IMR-90 (cell line): ENCODE measurements at regions not wholly inside any gene's neighbourhood (a gene's known extent, or its start where the extent isn't known, plus 50 kb on each side); places are given as distances from the start of the nearest gene placed in this dataset.

Experiments used
- ATAC-seq: fragments of 200-7000 bp; cut with Tn5 transposase; 2 replicates; pipeline ENCODE4 v1.9.1; 2020; ENCODE audit warnings: low read depth, mild to moderate bottlenecking, moderate library complexity
- BruUV-seq: library from RNA; stranded (reverse); fragments of 400-500 nt; replicated peaks from 2 replicates; lab custom pipeline; 2021; lab: Mats Ljungman, UMichigan
- CTCF ChIA-PET: fragments of 300-600 bp; formaldehyde crosslinking; extraction: SDS; loops from one replicate; lab custom pipeline; 2021; ENCODE audit warnings: antibody characterized with exemption; lab: Yijun Ruan, JAX
- POLR2A ChIA-PET: fragments of 300-600 bp; sonication (Branson Sonifier 250); formaldehyde crosslinking; loops from one replicate; lab custom pipeline; 2022; ENCODE audit warnings: antibody characterized with exemption; ENCODE audit not compliant: unreplicated experiment; lab: Charles Lee
- DNase-seq: peaks from one replicate; pipeline ENCODE4 v3.0.0; 2013
- H2AFZ ChIP-seq: replicated peaks from 2 replicates; pipeline ENCODE3; 2013; ENCODE audit warnings: low read length, mild to moderate bottlenecking; ENCODE audit not compliant: poor library complexity
- H2AK5ac ChIP-seq: 2 replicates; pipeline ENCODE4 v1.6.1; 2013; ENCODE audit warnings: low read depth, low read length, inconsistent platforms
- H2AK9ac ChIP-seq: replicated peaks from 2 replicates; pipeline ENCODE3; 2013; ENCODE audit warnings: mild to moderate bottlenecking, low read depth, low read length, moderate library complexity; ENCODE audit not compliant: poor library complexity
- H2BK120ac ChIP-seq: 2 replicates; pipeline ENCODE4 v1.6.1; 2013; ENCODE audit warnings: low read depth, low read length, inconsistent platforms
- H2BK15ac ChIP-seq: 3 replicates; pipeline ENCODE4 v1.6.1; 2013; ENCODE audit warnings: low read depth, low read length, inconsistent platforms
- H2BK20ac ChIP-seq: 2 replicates; pipeline ENCODE4 v1.6.1; 2013; ENCODE audit warnings: low read depth, mild to moderate bottlenecking, inconsistent platforms, low read length, moderate library complexity
- H2BK5ac ChIP-seq: 2 replicates; pipeline ENCODE4 v1.6.1; 2013; ENCODE audit warnings: mild to moderate bottlenecking, low read depth, low read length, inconsistent platforms; ENCODE audit not compliant: poor library complexity, severe bottlenecking
- H3K14ac ChIP-seq: replicated peaks from 2 replicates; pipeline ENCODE4 v1.6.1; 2013; ENCODE audit warnings: low read depth, low read length, inconsistent platforms
- H3K18ac ChIP-seq: 2 replicates; pipeline ENCODE4 v1.6.1; 2013; ENCODE audit warnings: low read depth, low read length, control low read depth
- H3K23ac ChIP-seq: 2 replicates; pipeline ENCODE4 v1.6.1; 2013; ENCODE audit warnings: low read depth, low read length, inconsistent platforms
- H3K27ac ChIP-seq: 2 replicates; pipeline ENCODE4 v1.5.1; 2013; ENCODE audit warnings: mild to moderate bottlenecking, control low read depth, low read length; ENCODE audit not compliant: insufficient read depth
- H3K27me3 ChIP-seq: 2 replicates; pipeline ENCODE4 v1.6.1; 2013; ENCODE audit warnings: low read length; ENCODE audit not compliant: control insufficient read depth, insufficient read depth
- H3K36me3 ChIP-seq: 2 replicates; pipeline ENCODE4 v1.6.1; 2013; ENCODE audit warnings: low read length, mixed read lengths; ENCODE audit not compliant: control insufficient read depth, insufficient read depth
- H3K4ac ChIP-seq: 2 replicates; pipeline ENCODE4 v1.6.1; 2013; ENCODE audit warnings: low read depth, low read length, inconsistent platforms
- H3K4me1 ChIP-seq: 2 replicates; pipeline ENCODE4 v1.6.1; 2013; ENCODE audit warnings: low read length, mixed read lengths; ENCODE audit not compliant: control insufficient read depth, insufficient read depth
- H3K4me2 ChIP-seq: 2 replicates; pipeline ENCODE4 v1.6.1; 2013; ENCODE audit warnings: low read depth, mild to moderate bottlenecking, control low read depth, low read length, moderate library complexity
- H3K4me3 ChIP-seq: 2 replicates; pipeline ENCODE4 v1.5.1; 2013; ENCODE audit warnings: low read depth, mild to moderate bottlenecking, control low read depth, low read length, moderate library complexity; ENCODE audit not compliant: insufficient read depth
- H3K56ac ChIP-seq: 2 replicates; pipeline ENCODE4 v1.6.1; 2013; ENCODE audit warnings: low read length, inconsistent platforms; ENCODE audit not compliant: insufficient read depth; ENCODE audit errors: extremely low read depth
- H3K79me1 ChIP-seq, 2 experiments: 2 replicates each; pipeline ENCODE4 v1.6.1; 2013; ENCODE audit warnings: low read length in 2 of 2, inconsistent platforms in 1 of 2, low read depth in 1 of 2
- H3K9ac ChIP-seq: 2 replicates; pipeline ENCODE4 v1.6.1; 2013; ENCODE audit warnings: low read depth, low read length, control low read depth
- H3K9me1 ChIP-seq: 2 replicates; pipeline ENCODE4 v1.6.1; 2013; ENCODE audit warnings: low read length, inconsistent platforms; ENCODE audit not compliant: insufficient read depth
- H3K9me3 ChIP-seq: 2 replicates; pipeline ENCODE4 v1.6.1; 2013; ENCODE audit warnings: low read length; ENCODE audit not compliant: control insufficient read depth, insufficient read depth
- H4K20me1 ChIP-seq: 2 replicates; pipeline ENCODE4 v1.6.1; 2013; ENCODE audit warnings: low read length, inconsistent platforms; ENCODE audit not compliant: insufficient read depth
- H4K5ac ChIP-seq: 2 replicates; pipeline ENCODE4 v1.6.1; 2013; ENCODE audit warnings: mild to moderate bottlenecking, low read depth, low read length, control low read depth
- H4K8ac ChIP-seq, 2 experiments: 2 replicates each; pipeline ENCODE4 v1.6.1; 2013; ENCODE audit warnings: low read depth in 2 of 2, low read length in 2 of 2, control low read depth in 1 of 2, inconsistent platforms in 1 of 2
- H4K91ac ChIP-seq: 2 replicates; pipeline ENCODE4 v1.6.1; 2013; ENCODE audit warnings: low read depth, low read length, inconsistent platforms; ENCODE audit not compliant: insufficient read depth
- CEBPB ChIP-seq: IDR thresholded peaks from 2 replicates; pipeline ENCODE4 v1.6.1; 2012; ENCODE audit warnings: low read depth, low read length, improper control_type of control experiment
- FOS ChIP-seq: fragments of 150-350 bp; IDR thresholded peaks from 2 replicates; pipeline ENCODE4 v1.6.1; 2016; ENCODE audit warnings: low read depth, low read length
- RCOR1 ChIP-seq: IDR thresholded peaks from 2 replicates; pipeline ENCODE4 v1.6.1; 2012; ENCODE audit warnings: mild to moderate bottlenecking, low read length, improper control_type of control experiment; ENCODE audit not compliant: insufficient replicate concordance
- WGBS, 2 experiments: methylation state at CpG; one replicate each; pipeline versions ENCODE4 v1.1.5 to v1.1.7; 2013; ENCODE audit warnings: missing lambda C conversion rate in 2 of 2; ENCODE audit not compliant: insufficient read length in 1 of 2; ENCODE audit errors: extremely low coverage in 2 of 2; 5-methylcytosine and 5-hydroxymethylcytosine counted together
- dilution Hi-C: fragments of 300-500 bp; cut with HindIII; formaldehyde crosslinking; loops from one replicate; pipeline ENCODE4 v1.14.3; 2018; ENCODE audit warnings: low sequenced_read_pairs; ENCODE audit not compliant: unreplicated experiment
- in situ Hi-C: fragments of 300-500 bp; cut with MboI; formaldehyde crosslinking; loops from 3 replicates; pipeline ENCODE4 v1.14.3; 2019; ENCODE audit warnings: low sequenced_read_pairs, inconsistent platforms, mixed read lengths
- intact Hi-C: fragments of 100-400 bp; cut with micrococcal nuclease; formaldehyde crosslinking; loops from 2 replicates; pipeline ENCODE4 v1.10.0; 2022

DNA sequence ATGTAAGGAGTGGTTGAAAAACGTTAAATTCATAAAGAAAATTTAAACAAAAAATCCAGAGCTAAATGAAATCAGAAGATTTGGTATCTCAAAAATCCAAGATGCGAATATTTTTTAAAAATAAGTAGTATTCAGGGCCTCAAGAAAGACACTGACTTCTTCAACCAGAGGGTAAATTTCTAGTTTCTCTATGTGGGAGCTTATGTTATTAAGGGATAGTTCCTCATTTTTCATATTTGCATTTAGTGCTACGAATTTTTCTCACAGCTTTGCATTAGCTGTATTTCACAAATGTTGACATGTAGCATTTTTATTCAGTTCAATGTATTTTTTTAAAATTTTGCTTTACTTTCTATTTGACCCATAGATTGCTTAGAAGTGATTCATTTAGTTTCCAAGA is 454.7 kb downstream of the CBLN2 start:
- intact Hi-C loops (no loop called here), dilution Hi-C loops (no loop called here), in situ Hi-C loops (no loop called here)
- H2AK9ac ChIP-seq: no peak overlapping the region
- no peak overlapping the region for H2BK20ac ChIP-seq
- no peak overlapping the region for H2BK15ac ChIP-seq
- no peak overlapping the region for H3K4me2 ChIP-seq
- no peak overlapping the region for H3K4ac ChIP-seq
- no peaks in the 10 kb centered on the region for H3K9me1 ChIP-seq
- no peak for TF ChIP-seq FOS
- TF ChIP-seq CEBPB: no peak
- no peak for TF ChIP-seq RCOR1
- H3K79me1 ChIP-seq: no peaks in the 10 kb centered on the region
- H3K14ac ChIP-seq: no peak overlapping the region
- H3K27ac ChIP-seq: no peak overlapping the region
- ATAC-seq: no peak
- H4K8ac ChIP-seq: no peak overlapping the region
- H2BK5ac ChIP-seq: no peak overlapping the region
- no peak overlapping the region for H4K91ac ChIP-seq
- peaks cover 7% of the 10 kb centered on the region for H3K9me3 ChIP-seq
- no peak overlapping the region for H4K5ac ChIP-seq
- DNase-seq: no peak
- H3K36me3 ChIP-seq: no peaks in the 10 kb centered on the region
- CTCF ChIA-PET: no interaction called here
- no peak overlapping the region for H2BK120ac ChIP-seq
- no peak overlapping the region for H3K56ac ChIP-seq
- H3K18ac ChIP-seq: no peak overlapping the region
- no peaks in the 10 kb centered on the region for H3K4me1 ChIP-seq
- BruUV-seq: no TSS peak
- no peaks in the 10 kb centered on the region for H4K20me1 ChIP-seq
- H3K9ac ChIP-seq: no peak overlapping the region
- no peak overlapping the region for H2AFZ ChIP-seq
- POLR2A ChIA-PET: no interaction called here
- H3K4me3 ChIP-seq: no peak overlapping the region
- no peak overlapping the region for H3K23ac ChIP-seq
- H2AK5ac ChIP-seq: no peak overlapping the region
- WGBS, 2 experiments: no CpG with 5 or more reads among the region's 3 CpGs
- no peaks in the 10 kb centered on the region for H3K27me3 ChIP-seq
